NCI-H2029 (cell line): ENCODE measurements at regions not wholly inside any gene's neighbourhood (a gene's known extent, or its start where the extent isn't known, plus 50 kb on each side); places are given as distances from the start of the nearest gene placed in this dataset.
"Not testable (repeated sequence)": the region's sequence is repeated elsewhere in the genome, so short reads cannot be mapped to it uniquely, and the experiment has no call there.

Experiments used
- DNase-seq: peaks from one replicate; lab custom pipeline; 2025; lab: John Stamatoyannopoulos, UW

DNA sequence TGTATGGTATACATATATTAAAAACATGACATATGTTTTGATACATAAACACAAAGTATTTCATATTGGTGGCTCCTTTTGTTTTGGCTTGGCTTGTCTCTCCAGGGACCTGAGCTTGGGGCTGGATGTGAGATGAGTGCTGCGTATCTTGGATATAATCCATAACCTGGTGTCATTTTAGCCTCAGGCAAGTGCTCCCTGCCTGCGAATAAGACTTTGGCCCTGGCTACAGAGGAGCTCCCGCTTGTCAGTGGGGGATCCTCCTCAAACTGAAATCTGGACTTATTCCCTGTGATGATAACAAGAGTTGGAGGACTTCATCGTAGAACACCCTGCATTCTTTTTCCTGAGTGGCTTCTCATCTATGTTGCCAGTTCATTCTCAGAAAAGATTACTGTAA is 341.7 kb upstream of the CLINT1 start:
- no peak for DNase-seq

DNA sequence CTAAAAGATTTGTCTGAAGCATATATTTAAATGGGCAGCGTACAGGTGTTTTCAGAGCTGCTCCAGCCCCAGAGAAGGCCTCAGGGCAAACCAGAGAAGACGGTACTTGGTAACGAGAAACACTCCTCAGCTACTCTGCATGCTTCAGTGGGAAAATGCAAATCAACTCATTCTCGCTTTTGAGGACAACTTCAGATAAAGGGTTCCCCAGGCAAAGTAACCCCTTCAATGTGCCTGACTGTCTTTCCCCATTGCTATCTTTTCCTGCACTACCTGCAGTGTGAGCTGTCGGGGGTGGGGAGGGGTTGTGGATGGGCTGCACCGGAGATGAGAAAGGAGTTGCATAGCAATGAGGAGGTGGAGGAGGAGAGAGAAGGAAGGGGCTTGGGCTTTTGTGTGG is 339.7 kb upstream of the CLINT1 start:
- DNase-seq, result no peak

DNA sequence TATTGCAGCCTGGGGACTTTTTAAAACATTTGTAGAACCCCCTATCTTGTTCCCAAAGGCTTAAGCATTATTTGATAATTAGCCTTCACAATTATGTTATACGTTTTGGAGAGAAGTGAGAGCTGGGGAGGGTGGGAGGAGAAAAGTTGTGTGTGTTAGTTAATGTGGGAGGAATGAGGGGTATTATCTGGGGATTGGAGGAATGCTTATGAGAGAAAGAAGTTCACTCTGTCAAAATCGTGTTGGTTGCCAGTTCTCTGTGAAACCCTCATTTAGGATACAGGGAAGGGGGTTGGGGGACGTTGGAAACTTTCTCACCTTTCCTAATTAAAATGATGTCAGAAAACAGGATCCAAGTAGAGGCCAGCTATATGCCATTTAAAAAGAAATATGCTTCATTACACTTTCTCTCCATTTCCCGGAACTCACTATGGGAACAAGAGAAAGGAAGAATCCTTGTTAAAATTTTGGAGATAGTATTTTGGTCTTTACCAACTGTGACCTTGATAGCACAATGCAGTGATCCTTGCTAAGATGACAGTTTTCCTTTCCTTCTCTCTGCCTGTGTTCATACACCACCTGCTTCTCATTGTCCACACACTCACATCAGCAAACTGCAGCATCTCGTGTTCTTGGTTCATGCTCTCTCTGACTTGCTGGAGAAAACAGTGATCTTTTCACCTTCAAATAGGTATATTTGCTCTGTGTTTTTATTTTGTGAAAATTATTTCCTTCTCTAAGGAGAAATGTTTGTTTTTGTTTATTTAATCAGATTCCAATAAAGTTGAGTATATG is 336.7 kb upstream of the CLINT1 start:
- DNase-seq, result no peak

DNA sequence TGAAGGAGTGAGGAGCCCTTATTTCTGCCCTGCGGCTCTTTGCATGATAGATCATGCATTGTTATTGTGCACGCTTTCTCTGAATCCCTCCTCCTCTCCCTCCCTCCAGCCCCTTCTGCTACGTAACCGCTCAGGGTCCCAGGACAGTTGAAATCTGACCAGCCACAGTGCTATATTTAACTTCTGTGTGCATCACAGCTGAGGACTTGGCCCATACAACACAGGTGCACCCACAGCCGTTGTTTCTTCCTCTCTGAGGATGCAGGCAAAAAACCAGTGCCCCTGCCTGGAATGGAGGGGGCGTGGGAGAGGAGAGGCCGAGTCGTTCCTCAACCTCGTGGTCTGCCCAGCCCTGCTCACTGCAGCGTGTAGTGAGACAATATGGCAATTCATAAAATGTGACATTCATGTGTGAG is 335.6 kb upstream of the CLINT1 start:
- no peak for DNase-seq

GRCh38 chr5:158193395-158193794 is 334.4 kb upstream of the CLINT1 start:
- not testable (repeated sequence) for DNase-seq

DNA sequence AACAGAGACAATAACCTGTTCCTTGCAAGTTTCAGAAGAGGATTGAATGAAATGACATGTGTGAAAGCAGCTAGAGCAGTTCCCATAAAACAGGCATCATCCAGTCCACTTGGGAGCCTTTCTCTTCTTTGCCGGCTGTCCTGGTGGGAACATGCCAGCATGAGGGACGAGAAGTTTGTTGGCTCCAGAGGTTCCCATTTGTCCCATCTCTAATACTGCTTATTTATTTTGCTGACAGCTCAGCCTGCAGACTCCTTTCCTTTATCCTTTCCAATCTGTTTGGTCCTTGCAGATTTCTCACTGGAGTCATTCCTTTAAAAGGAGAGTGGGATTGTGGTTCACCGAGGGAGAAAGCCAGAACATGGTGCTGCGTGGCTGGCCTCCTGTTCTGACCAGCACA is 321.5 kb upstream of the CLINT1 start:
- no peak for DNase-seq

GRCh38 chr5:158179271-158179670 is 320.3 kb upstream of the CLINT1 start:
- DNase-seq, result no peak

DNA sequence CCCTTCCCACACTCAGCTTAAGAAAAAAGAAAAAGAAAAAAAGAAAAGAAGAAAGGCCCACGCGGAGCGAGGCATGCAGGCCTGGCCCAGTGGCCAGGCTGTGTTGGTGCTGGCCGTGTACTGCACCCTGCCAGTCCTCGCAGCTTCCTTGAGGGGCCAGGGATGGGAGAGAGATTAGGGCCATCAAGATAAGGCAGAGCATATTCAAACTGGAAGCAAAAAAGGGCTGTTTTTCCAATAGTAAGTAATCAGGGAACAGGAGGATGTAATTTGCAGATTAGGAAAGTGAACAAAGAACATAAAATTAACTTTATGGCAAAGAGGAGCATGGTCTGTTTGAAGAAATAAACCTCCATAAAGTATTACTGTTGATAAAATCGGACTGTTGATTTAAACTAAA is 319.6 kb upstream of the CLINT1 start:
- no peak for DNase-seq

GRCh38 chr5:158177146-158177545 is 318.2 kb upstream of the CLINT1 start:
- DNase-seq, result no peak

DNA sequence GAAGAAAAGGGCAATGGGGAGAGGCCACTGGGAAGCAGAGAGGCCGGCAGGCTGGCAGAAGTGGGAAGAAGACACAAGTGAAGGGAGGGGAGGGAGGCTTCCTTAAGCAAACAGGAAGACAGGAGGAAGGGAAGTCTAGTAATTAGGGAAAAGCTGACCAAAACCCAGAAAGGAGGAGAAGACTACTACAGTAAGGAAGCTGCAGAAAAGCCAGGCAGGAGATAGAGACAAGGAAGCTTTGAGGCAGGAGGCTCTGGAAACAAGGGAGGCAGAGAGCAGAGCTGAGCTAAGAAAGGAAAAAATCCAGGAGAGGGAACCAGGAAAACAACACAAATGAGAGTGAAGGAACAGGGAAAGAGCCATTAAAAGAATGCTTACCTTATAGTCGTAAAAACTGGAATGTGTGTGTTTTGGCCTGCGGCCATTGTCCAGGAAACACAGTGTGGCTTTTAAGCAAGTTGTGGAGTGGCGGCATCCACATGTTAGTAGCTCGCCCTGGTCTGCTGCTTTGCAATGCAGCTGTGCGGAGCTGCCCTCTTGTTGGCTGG is 317.1 kb upstream of the CLINT1 start:
- no peak for DNase-seq

- no peak for DNase-seq
These were observed 316.2 kb upstream of the CLINT1 start for GRCh38 chr5:158174918-158175851.

DNA sequence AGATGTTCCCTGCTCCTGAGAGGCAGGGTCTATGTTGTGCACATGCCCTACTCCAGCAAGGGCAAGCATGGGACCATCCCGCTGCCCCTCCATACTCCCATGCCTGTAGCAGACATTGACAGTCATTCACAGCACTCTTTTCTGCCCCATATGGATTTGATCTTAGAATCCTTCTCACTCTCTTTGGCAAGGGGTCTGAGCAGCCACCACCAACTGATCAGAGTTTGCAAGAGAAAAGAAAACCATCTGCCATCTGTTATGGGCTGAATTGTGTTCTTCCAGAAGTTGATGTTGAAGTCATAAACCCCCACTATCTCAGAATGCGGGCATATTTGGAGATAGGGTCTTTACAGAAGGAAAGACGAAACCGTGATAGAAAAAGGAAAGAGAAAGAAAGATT is 315.1 kb upstream of the CLINT1 start:
- no peak for DNase-seq

GRCh38 chr5:158172005-158172404 is 313.1 kb upstream of the CLINT1 start:
- no peak for DNase-seq

GRCh38 chr5:158170534-158170933 is 311.6 kb upstream of the CLINT1 start:
- DNase-seq, result no peak

- DNase-seq, result no peak
These were observed 311.1 kb upstream of the CLINT1 start for GRCh38 chr5:158170060-158170459.

GRCh38 chr5:158166424-158166823 is 307.5 kb upstream of the CLINT1 start:
- no peak for DNase-seq

- DNase-seq, result no peak
These were observed 306.7 kb upstream of the CLINT1 start for GRCh38 chr5:158165647-158166046.

GRCh38 chr5:158164296-158165047 is 305.5 kb upstream of the CLINT1 start:
- DNase-seq, result no peak

GRCh38 chr5:158163451-158164295 is 304.7 kb upstream of the CLINT1 start:
- no peak for DNase-seq

DNA sequence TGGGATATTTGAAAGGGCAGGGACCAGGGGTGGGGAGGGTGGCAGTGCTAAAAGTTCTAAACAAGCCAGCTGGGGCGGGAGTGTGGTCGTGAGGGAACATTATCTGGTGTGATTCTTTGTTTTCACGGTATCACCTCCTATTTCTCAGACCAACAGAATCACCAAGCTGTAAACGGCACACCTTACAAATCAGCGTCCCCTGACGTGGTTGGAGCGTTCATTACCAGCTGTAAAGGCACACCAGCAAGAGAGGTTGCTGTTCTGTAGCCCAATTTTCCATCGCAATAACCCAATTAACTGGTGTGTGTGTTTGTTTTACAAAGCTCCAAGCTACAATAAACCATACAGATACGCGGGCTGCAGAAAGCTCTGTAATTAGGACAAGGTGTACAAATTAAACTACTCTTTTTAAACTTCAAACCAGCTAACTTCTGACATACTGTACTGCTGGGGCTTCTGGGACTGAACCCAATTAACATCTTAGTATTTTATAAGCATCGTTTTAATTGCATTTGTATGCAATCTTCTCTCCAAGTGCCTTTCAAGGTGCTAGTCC is 303.6 kb upstream of the CLINT1 start:
- no peak for DNase-seq

DNA sequence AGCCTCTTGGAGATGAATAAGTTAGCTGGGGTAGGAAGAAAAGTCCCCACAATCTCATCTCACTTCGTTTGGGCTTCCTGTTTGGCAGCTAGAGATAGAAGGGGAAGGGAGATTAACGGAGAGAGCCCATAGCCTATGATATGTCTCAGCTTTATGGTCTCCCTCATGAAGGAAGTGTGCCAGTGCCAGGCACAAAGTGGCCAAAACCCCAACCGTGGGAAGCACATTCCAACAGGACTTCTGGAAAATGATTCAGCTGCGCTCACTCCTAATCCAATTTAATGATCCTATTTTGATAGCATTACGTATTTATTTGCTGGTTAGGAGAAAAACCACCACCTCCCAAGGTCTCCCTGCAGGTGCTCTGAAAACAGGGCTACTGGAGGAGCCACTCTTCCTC is 303.1 kb upstream of the CLINT1 start:
- DNase-seq, result no peak
